ENCODE measurements at regions not wholly inside any gene's neighbourhood (a gene's known extent, or its start where the extent isn't known, plus 50 kb on each side); places are given as distances from the start of the nearest gene placed in this dataset.

GRCh38 chr2:147511491-147511948 lies 333.3 kb upstream of the ACVR2A start:
- ATAC-seq (ENCODE audit: low read depth), result peak; percentile 56
- no peak for DNase-seq
- Mint-ChIP-seq H3K9me3 (peaks cover 4% of the 10 kb centered on the region), H3K4me3 (no peak overlapping the region), H3K36me3 (peaks cover 6% of the 10 kb centered on the region), H3K4me1 (peaks cover 10% of the 10 kb centered on the region), H3K27ac (peak overlapping the region; percentile 10), H3K27me3 (peaks cover 5% of the 10 kb centered on the region)
- POLR2A ChIA-PET, result no interaction called here

- H3K27ac Mint-ChIP-seq, result no peak overlapping the region
- DNase-seq, result no peak
- POLR2A ChIA-PET, result no interaction called here
- peaks cover 6% of the 10 kb centered on the region for H3K36me3 Mint-ChIP-seq
- H3K27me3 Mint-ChIP-seq, result peaks cover 5% of the 10 kb centered on the region
- peaks cover 5% of the 10 kb centered on the region for H3K9me3 Mint-ChIP-seq
- H3K4me1 Mint-ChIP-seq, result peaks cover 8% of the 10 kb centered on the region
- no peak overlapping the region for H3K4me3 Mint-ChIP-seq
- no peak for ATAC-seq (ENCODE audit: low read depth)
Observed at GRCh38 chr2:147509821-147510220, 335.0 kb upstream of the ACVR2A start.

- Mint-ChIP-seq H3K4me3 (no peak overlapping the region), H3K27me3 (no peaks in the 10 kb centered on the region), H3K4me1 (peaks cover 23% of the 10 kb centered on the region), H3K27ac (no peak overlapping the region), H3K9me3 (peaks cover 12% of the 10 kb centered on the region), H3K36me3 (peaks cover 27% of the 10 kb centered on the region)
- ATAC-seq (ENCODE audit: low read depth) (no peak), DNase-seq (no peak)
- POLR2A ChIA-PET, result no interaction called here
Observed at GRCh38 chr2:147506889-147507288, 337.9 kb upstream of the ACVR2A start.

- no peak overlapping the region for H3K4me3 Mint-ChIP-seq
- H3K27me3 Mint-ChIP-seq, result no peaks in the 10 kb centered on the region
- POLR2A ChIA-PET, result no interaction called here
- H3K4me1 Mint-ChIP-seq, result peaks cover 41% of the 10 kb centered on the region
- H3K36me3 Mint-ChIP-seq, result peaks cover 27% of the 10 kb centered on the region
- H3K9me3 Mint-ChIP-seq, result peaks cover 13% of the 10 kb centered on the region
- ATAC-seq (ENCODE audit: low read depth), result no peak
- no peak for DNase-seq
- peak overlapping the region; percentile 12 for H3K27ac Mint-ChIP-seq
Observed at GRCh38 chr2:147502711-147503290, 342.0 kb upstream of the ACVR2A start.

GRCh38 chr2:147501968-147502367 lies 342.9 kb upstream of the ACVR2A start:
- POLR2A ChIA-PET, result no interaction called here
- DNase-seq (no peak), ATAC-seq (ENCODE audit: low read depth) (no peak)
- Mint-ChIP-seq H3K9me3 (peaks cover 13% of the 10 kb centered on the region), H3K27ac (peak overlapping the region; percentile 3), H3K4me1 (peaks cover 44% of the 10 kb centered on the region), H3K36me3 (peaks cover 33% of the 10 kb centered on the region), H3K4me3 (no peak overlapping the region), H3K27me3 (no peaks in the 10 kb centered on the region)

- peak overlapping the region; percentile 58 for H3K4me3 Mint-ChIP-seq
- H3K27ac Mint-ChIP-seq, result peak overlapping the region; percentile 95
- H3K9me3 Mint-ChIP-seq, result peaks cover 13% of the 10 kb centered on the region
- H3K4me1 Mint-ChIP-seq, result peaks cover 48% of the 10 kb centered on the region
- ATAC-seq (ENCODE audit: low read depth) (no peak), DNase-seq (no peak)
- no peaks in the 10 kb centered on the region for H3K27me3 Mint-ChIP-seq
- H3K36me3 Mint-ChIP-seq, result peaks cover 36% of the 10 kb centered on the region
- POLR2A ChIA-PET, result interaction anchor here (1.3 to 2.5 kb wide), 3 partner anchors 10 to 344 kb away, joined by 3 to 9 read pairs (median 9); partner anchors contain the start of gene ACVR2A
Observed at GRCh38 chr2:147500819-147501395, 343.9 kb upstream of the ACVR2A start.

- Mint-ChIP-seq H3K4me3 (peak overlapping the region; percentile 58), H3K36me3 (peaks cover 34% of the 10 kb centered on the region), H3K27ac (peak overlapping the region; percentile 95), H3K9me3 (peaks cover 14% of the 10 kb centered on the region), H3K4me1 (peaks cover 48% of the 10 kb centered on the region), H3K27me3 (no peaks in the 10 kb centered on the region)
- POLR2A ChIA-PET, result interaction anchor here (0.7 to 2.5 kb wide), 7 partner anchors 10 to 345 kb away, joined by 3 to 9 read pairs (median 3); partner anchors contain the start of gene ACVR2A
- ATAC-seq (ENCODE audit: low read depth), result peak; percentile 92
- no peak for DNase-seq
Observed at GRCh38 chr2:147500229-147500628, 344.6 kb upstream of the ACVR2A start.

- H3K9me3 Mint-ChIP-seq, result peaks cover 14% of the 10 kb centered on the region
- peak overlapping the region; percentile 95 for H3K27ac Mint-ChIP-seq
- peaks cover 35% of the 10 kb centered on the region for H3K36me3 Mint-ChIP-seq
- POLR2A ChIA-PET, result interaction anchor here (0.7 to 2.5 kb wide), 7 partner anchors 9 to 345 kb away, joined by 3 to 9 read pairs (median 3); partner anchors contain the start of gene ACVR2A
- H3K27me3 Mint-ChIP-seq, result no peaks in the 10 kb centered on the region
- ATAC-seq (ENCODE audit: low read depth), result no peak
- peak overlapping the region; percentile 58 for H3K4me3 Mint-ChIP-seq
- no peak for DNase-seq
- peaks cover 48% of the 10 kb centered on the region for H3K4me1 Mint-ChIP-seq
Observed at GRCh38 chr2:147499785-147500184, 345.0 kb upstream of the ACVR2A start.

- DNase-seq (no peak), ATAC-seq (ENCODE audit: low read depth) (no peak)
- H3K27ac Mint-ChIP-seq, result no peak overlapping the region
- H3K36me3 Mint-ChIP-seq, result peaks cover 37% of the 10 kb centered on the region
- H3K4me3 Mint-ChIP-seq, result no peak overlapping the region
- peaks cover 14% of the 10 kb centered on the region for H3K9me3 Mint-ChIP-seq
- POLR2A ChIA-PET, result no interaction called here
- H3K4me1 Mint-ChIP-seq, result peaks cover 40% of the 10 kb centered on the region
- H3K27me3 Mint-ChIP-seq, result no peaks in the 10 kb centered on the region
Observed at GRCh38 chr2:147495734-147496133, 349.1 kb upstream of the ACVR2A start.

GRCh38 chr2:147492471-147492870 lies 352.4 kb upstream of the ACVR2A start:
- DNase-seq, result no peak
- no peak for ATAC-seq (ENCODE audit: low read depth)
- no peak overlapping the region for H3K27ac Mint-ChIP-seq
- H3K27me3 Mint-ChIP-seq, result peaks cover 5% of the 10 kb centered on the region
- H3K9me3 Mint-ChIP-seq, result peaks cover 11% of the 10 kb centered on the region
- POLR2A ChIA-PET, result no interaction called here
- peaks cover 39% of the 10 kb centered on the region for H3K36me3 Mint-ChIP-seq
- H3K4me3 Mint-ChIP-seq, result no peak overlapping the region
- H3K4me1 Mint-ChIP-seq, result peaks cover 31% of the 10 kb centered on the region

- peaks cover 33% of the 10 kb centered on the region for H3K36me3 Mint-ChIP-seq
- H3K4me1 Mint-ChIP-seq, result peaks cover 28% of the 10 kb centered on the region
- POLR2A ChIA-PET, result interaction anchor here (1.5 kb wide), 1 partner anchor 8 kb away, joined by 9 read pairs; no protein-coding TSS in a partner anchor
- peaks cover 10% of the 10 kb centered on the region for H3K27me3 Mint-ChIP-seq
- DNase-seq (no peak), ATAC-seq (ENCODE audit: low read depth) (no peak)
- H3K9me3 Mint-ChIP-seq, result peaks cover 11% of the 10 kb centered on the region
- no peak overlapping the region for H3K27ac Mint-ChIP-seq
- no peak overlapping the region for H3K4me3 Mint-ChIP-seq
Observed at GRCh38 chr2:147491506-147491905, 353.3 kb upstream of the ACVR2A start.

GRCh38 chr2:147490401-147491261 lies 354.2 kb upstream of the ACVR2A start:
- no peak for DNase-seq
- Mint-ChIP-seq H3K9me3 (peaks cover 10% of the 10 kb centered on the region), H3K36me3 (peaks cover 31% of the 10 kb centered on the region), H3K4me1 (peaks cover 28% of the 10 kb centered on the region), H3K4me3 (peak overlapping the region; percentile 65), H3K27ac (peak overlapping the region; percentile 89), H3K27me3 (peaks cover 10% of the 10 kb centered on the region)
- POLR2A ChIA-PET, result interaction anchor here (0.7 to 1.5 kb wide), 2 partner anchors 9 to 11 kb away, joined by 3 to 9 read pairs; no protein-coding TSS in a partner anchor
- ATAC-seq (ENCODE audit: low read depth), result peak; percentile 61

GRCh38 chr2:147488472-147488871 lies 356.4 kb upstream of the ACVR2A start:
- no peak for DNase-seq

More at GRCh38 chr2:147488472-147488871, 356.4 kb upstream of the ACVR2A start:
- Mint-ChIP-seq H3K27ac (no peak overlapping the region), H3K4me3 (no peak overlapping the region), H3K4me1 (peaks cover 29% of the 10 kb centered on the region), H3K36me3 (peaks cover 24% of the 10 kb centered on the region), H3K27me3 (peaks cover 10% of the 10 kb centered on the region), H3K9me3 (peaks cover 7% of the 10 kb centered on the region)
- POLR2A ChIA-PET, result no interaction called here
- no peak for ATAC-seq (ENCODE audit: low read depth)

Measured in activated naive CD8-positive, alpha-beta T cell treated with anti-CD3 and anti-CD28 coated beads, Interleukin-2, amount 10 ng/mL, durations not matched to agents 7 days and 5 days (primary cell).